HL-60/S4 (cell line): ENCODE measurements at regions not wholly inside any gene's neighbourhood (a gene's known extent, or its start where the extent isn't known, plus 50 kb on each side); places are given as distances from the start of the nearest gene placed in this dataset.

ENCODE experiments used
- in situ Hi-C: fragments of 300-500 bp; cut with MboI; formaldehyde crosslinking; loops from 2 replicates; pipeline ENCODE4 v1.14.3; 2022; ENCODE audit warnings: low sequenced_read_pairs

DNA sequence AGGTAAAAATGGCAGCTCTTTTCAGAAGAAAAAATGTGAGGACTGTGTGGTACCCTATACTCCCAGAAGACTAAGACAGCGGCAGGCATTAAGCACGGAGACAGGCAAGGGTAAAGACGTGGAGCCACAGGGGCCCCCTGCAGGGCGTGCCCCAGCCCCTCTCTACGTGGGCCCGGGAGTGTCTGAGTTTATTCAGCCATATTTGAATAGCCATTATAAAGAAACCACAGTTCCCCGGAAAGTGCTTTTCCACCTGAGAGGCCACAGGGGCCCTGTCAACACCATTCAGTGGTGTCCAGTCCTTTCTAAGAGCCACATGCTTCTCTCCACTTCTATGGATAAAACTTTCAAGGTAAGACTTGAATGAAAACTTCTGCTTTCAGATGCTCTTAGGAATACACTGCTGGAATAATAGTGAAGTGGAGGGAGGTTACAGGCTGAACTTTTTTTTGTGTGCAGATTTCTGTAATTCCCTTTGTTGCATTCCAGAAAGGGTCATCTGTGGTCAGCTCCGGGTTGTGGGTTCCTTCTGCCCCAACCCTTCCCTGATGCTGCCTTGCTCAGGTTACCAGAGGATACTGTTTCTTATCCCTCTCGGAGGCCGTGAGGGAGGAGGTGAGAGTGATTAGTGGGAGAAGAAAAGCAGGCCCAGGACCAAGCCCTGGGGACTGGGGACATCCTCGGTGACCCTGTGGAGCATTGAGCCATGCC is 58.4 kb downstream of the SLC25A47 start:
- in situ Hi-C loops = no loop called here

DNA sequence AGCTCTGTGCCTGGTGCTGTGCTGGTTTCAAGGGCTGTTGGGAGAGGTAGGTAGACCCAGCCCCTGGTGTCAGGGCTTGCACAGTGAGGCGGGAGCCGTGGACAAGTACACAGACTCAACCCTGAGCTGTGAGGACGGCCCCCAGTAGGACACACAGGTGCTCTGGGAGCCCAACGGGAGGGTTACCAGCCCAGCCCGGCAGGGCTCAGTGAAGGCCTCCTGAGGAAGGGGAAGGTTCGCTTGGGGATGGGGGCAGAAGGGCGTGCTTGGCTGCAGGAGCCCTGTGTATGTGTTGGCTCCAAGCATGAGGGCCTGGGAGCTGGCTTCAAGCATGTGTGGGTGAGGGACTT is 58.9 kb downstream of the SLC25A47 start:
- in situ Hi-C loops = no loop called here

DNA sequence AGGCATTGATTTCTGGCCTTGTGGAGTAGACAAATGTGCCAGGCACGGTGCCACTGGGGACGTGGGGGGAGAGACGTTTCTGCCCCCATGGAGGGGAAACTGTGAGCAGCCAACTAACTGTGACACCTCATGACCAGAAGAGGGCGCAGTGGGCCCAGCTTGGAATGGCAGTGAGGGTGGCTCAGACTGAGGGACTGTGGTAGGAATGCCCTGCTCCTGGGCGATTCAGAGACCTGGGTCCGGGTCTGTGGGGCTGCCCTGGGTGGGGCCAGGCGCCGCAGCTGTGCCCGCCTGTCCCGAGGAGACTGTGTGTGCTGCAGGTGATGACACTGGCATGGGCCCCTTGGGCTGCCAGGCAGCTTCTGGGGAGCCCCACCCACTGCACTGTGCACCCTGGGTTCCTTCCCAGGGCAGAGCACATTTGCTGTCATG is 60.6 kb downstream of the SLC25A47 start:
- in situ Hi-C loops = no loop called here

DNA sequence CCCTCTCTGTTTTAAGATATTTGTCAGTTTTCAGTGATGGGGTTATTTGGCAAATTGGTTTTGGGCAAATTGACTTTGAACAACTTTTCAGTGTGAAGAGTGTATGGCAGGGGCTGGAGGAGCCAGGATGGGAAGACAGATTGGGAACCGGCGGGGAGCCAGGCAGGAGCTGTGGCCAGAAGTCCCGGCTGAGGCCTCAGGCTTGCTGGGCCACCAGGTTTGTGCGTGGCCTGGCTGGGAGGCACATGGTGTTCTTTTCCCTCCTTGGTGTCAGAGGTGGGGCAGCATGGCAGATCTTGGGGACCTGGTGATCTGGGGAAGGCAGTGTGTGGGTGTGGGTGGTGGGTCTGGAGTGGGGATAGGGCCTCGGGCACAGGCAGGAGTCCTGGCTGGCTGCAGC is 61.1 kb downstream of the SLC25A47 start:
- in situ Hi-C loops = no loop called here

DNA sequence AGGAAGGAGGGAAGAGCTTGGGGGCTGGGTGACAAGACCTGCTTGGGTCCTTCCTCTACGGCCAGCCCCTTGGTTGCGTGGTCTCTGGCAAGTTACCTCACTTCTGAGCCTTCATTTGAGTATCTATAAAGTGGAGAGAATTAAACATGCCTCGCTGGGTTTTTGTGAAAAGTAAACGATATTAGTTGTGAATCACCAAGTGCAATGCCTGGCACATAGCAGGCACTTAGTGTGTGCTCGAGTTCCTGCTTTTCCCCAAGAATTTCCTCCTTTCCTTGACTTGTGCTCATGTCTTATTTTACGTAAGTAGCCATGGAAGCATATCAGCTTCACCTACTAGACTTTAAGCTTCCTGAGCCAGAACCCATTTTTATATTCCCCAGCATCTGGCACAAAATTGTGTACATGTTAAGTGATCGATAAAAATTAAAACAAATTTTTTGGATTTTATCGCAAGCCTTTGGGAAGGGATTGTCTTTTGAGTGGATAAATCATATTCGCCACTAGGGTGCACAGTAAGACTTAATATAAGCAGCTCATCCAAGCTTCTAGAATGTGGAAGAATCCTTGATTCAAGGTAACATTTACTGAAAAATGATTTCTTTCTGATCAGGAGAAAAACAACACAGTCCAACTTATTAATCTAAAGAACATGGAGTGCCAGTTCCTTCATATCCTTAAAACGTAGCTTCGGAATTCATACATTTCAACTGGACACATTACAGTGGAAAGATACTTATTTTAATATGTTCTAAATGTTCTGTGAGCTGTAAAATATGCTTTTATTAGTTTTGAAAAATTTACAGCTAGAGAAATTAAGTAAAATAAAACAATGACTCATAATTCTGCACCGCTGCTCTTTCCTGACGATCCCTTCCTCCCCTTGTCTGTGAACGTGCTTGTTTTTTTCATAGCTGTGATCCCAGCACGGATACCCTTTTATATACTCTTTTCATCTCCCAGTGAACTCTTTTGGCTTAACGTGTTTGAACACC is 62.0 kb downstream of the SLC25A47 start:
- in situ Hi-C loops = no loop called here

DNA sequence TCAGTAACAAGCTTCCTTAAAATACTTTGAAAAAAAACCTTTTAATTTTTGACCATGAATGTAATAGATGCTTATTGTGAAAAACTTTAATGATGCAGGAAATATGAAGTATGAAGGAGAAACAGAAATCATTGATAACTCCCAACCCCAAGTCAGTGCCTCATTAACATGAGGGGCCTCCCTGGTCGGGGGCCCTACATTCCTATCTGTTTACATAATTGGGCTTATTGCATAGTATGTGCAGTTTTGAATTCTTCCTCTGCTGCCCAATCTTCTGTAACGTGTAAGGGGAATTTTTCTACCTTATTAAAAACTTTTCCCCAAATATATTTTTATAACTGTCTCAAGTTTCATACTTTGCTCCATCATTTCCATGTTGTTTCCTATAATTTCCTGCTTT is 63.0 kb downstream of the SLC25A47 start:
- in situ Hi-C loops = no loop called here

DNA sequence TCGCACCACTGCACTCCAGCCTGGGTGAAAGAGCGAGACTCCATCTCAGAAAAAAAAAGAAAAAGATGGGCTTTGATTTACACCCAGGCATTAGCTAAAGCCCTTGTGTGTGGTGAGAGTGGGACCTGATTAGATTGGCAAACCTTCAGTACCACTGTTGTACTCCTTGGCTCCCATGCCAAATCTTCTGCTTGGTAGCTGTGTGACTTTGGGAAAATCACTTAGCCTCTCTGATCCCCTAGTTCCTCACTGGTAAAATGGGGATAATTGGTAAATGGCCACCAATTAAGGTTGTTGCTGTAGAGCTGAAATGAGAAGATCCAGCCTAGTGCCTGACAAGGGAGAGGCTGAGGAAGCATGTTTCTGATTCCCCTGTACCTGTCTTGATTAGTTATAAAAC is 63.7 kb downstream of the SLC25A47 start:
- in situ Hi-C loops = no loop called here

DNA sequence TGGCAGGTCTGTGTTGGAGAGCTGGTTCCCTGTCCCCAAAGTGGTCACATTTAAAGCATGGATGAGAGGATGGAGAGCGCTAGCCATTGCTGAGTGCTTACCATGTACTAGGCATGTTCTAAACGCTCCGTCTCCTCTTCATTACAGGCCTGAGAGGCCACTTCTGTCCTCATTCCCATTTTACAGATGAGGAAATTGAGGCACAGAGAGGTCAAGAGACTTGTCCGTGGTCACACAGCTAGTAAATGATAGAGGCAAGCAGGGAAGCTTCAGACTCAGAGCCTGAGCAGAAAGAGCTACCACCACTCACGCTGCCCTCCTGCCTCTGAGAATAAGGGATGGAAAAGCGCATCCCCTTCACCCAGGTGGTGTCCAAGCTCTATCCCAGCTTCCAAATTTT is 64.3 kb downstream of the SLC25A47 start:
- in situ Hi-C loops = no loop called here

DNA sequence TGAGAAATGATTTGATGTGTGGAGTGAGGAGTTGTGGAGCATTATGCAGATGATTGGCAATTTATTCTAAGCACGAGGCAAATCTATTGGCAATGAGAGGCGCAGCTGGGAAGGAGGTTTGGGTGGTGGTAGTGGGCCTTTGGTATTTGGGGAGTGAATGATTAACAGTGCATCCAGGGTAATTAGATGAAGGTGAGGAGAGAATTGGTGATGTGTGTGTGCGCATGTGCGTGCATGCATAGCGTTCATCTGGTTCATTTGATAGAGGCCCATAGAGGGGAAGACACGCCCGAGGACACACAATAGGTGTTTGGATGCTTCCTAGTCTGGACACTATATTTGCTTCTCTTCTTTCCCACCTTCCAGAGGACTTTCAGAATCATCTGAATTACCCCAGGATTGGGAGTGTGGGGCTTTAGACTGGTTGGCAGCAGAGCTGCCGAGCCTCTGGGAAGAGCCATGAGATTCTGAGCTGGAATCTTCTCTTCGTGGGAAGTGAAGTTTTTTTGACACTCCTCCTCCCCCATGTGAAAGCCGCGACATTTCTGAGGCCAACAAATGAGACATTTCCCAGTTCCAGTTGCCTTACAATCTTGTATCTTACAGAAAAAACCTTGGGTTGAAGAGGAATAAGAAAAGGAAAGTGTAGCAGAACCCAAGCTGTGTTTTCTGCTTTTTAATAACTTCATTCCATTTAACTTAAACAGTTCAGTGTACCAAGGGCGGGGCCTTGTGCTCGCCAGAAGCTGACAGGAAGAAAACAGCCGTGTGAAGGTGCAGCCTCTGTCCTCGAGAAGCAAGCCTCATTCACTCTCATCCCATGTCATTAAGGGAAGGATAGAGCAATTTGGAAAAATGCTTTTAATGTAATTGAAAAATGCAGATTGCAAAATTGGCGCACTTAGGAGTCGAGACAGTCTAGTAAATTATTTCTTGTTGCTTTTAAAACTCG is 65.2 kb downstream of the SLC25A47 start:
- in situ Hi-C loops = no loop called here

DNA sequence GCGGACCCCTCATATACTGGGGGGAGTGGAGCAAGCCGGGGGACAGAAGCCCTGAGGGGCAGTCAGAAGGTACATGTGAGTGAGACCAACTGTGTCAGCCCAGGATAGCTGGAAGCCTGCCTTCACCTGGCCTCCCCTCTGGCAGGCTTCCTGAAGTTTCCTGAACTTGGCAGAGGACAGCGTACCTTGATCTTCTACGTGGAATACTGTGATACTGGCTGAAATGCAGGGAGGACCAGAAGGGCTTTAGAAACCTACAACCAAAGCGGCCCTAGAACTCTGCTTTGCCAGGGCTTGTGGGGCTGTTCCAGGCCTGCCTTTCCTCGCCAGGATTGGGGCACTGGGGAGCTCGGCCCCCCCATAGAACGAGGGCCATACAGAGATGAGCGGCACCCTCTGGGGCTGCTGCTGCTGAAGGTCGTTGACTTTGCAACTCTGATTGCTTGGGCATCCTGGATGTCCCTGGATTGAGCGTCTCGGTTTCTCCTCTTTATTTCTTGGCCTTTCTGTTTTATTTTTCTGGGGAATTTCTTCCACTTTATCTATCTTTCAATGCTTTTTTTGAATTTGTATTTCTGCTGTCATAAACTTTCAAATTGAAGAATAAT is 66.5 kb downstream of the SLC25A47 start:
- in situ Hi-C loops = loop anchor here (5.0 kb wide), 1 partner anchor 258 kb away; no protein-coding TSS in a partner anchor

DNA sequence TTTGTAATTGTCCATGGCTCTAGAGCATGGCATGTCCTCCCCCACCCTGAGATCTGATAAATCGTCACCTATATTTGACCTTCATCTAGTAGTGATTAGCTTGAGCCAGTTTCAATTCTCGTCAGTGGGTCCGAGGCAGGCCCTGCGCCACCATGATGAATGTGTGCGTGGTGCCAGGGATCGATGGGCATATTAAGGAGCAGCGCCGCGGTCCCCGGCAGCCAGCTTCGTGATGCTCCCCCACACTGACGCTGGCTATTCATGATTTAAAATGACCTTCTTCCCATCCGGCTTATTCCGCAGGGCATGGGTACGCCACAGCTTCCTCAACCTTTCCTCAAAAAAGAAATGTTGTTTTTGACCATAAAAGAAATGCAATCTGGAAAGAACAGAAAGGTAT is 68.0 kb downstream of the SLC25A47 start:
- in situ Hi-C loops = loop anchor here (5.0 kb wide), 1 partner anchor 256 kb away; no protein-coding TSS in a partner anchor

DNA sequence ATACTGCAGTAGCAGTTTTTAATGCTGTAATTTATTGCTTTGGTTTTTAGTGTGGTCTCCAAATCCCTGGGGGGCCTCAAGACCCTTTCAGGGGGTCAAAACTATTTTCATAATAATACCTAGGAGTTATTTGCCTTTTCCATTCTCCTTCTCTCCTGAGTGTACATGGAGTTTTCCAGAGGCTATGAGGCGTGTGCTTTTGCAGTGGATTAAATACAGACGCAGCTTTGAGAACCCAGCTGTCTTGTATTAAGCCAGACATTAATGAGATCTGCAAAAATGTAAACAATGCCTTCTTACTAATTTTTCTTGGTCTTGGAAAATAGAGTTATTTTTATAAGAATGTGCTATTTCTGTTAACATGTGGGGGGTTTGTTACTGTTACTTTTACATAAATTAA is 68.6 kb downstream of the SLC25A47 start:
- in situ Hi-C loops = loop anchor here (5.0 kb wide), 1 partner anchor 256 kb away; no protein-coding TSS in a partner anchor

DNA sequence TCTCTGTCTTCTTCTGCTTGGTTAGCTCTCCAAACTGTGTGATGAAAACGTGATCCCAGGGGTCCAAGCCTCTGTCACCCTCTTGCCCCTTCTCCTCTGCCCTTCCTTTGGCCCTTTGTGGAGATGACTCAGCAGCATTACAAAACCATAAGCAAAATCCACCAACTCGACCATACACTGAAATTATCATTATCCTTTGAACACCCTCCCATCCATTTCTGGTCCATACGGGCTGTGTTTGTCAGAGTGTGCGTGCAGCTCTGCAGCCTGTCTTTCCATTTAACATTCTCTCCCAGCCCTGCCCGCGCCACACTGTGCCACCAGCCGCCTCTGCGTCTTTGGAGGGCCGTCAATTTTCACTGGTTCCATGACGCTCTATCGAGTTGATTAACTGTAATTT is 69.2 kb downstream of the SLC25A47 start:
- in situ Hi-C loops = loop anchor here (5.0 kb wide), 1 partner anchor 255 kb away; no protein-coding TSS in a partner anchor

DNA sequence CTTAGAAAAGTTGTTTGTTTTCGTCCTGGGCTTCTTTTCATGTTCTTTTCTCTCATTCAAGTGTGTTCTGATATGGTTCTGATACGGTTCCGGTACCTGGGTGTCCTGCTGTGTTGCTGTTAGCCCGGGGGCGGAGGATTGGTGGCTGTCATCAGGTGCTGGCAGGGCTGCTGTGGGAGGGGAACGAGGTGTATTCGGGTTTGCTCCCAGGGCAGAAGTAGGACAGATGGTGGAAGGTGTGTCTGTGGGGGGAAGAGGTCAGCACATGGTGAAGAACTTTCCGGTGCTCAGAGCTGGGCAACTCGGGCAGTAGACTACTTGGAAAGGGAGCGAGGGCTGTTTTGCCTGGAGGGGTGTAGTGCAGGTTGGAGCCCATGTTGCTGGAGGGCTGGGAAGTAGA is 70.2 kb downstream of the SLC25A47 start:
- in situ Hi-C loops = loop anchor here (5.0 kb wide), 1 partner anchor 254 kb away; no protein-coding TSS in a partner anchor

DNA sequence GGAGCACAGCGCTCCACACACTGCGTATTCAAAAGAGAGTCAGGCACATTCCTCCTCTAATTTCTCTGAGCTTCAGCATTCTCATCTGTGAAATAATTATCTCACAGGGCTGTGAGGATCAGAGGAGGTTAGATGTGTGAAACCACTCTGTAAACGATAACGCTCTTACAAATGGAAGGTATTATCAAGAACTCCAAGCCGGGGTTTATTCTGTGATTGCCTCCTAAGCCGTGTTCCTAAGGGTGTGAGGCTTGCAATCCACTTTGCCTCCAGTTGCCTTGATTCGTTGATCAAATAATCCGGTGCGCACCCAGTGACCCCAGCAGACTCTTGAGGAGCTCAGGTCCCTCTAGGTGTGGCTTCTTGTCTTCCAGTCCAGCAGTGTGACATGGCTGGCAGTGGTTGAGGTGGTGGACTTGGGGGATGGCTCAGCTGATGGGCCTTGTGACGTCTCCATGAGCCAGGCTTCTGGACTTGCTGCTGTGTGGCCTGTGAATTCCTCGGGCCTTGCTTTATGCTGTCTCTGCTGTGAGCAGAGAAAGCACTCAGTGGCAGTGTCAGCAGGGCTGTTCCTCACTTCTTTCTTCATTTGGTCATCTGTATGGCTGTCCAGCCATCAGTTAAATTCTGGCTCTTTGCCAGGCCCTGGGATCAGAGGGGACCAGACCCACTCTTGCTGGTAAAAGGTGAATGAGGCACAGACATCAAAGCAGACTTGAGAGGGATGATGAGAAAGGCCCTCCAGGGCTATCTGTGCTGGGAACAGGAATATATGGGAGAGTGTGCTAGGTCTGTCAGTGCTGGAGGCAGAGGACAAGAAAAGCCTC is 71.0 kb downstream of the SLC25A47 start:
- in situ Hi-C loops = loop anchor here (5.0 kb wide), 1 partner anchor 253 kb away; no protein-coding TSS in a partner anchor

DNA sequence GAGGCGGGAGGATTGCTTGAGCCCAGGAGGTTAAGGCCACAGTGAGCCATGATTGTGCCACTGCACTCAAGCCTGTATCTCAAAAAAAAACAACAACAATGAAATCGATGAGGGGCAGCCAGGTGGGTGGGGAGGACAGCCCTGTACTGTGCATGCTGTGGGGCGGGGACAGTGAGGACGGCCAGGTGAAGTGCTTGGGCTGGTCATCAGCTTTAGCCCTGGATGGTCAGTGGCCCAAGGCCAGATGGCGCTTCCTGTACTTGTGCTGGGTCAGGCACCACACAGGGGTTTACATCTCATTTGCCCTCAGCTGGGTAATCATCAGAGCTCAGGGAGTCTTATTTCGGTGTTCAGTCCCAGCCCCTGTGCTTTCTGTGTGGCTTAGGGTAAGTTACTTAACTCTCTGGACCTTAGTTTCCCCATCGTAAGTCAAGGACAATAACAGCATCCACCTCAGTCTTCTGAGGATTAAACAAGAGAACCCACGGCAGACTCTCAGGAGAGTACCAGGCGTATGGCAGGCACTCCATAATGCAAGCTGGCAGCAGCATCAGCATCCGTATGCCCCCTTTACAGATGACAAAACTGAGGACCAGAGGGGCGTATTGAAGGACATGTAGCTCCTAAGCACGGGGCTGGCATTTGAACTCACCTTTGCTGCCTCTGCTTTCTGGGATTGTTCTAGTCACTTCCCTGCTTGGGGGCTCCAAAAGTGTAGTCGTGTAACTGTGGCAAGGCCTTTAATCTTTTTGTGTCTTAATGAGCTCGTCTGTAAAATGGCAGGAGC is 71.9 kb downstream of the SLC25A47 start:
- in situ Hi-C loops = loop anchor here (5.0 kb wide), 1 partner anchor 252 kb away; no protein-coding TSS in a partner anchor

DNA sequence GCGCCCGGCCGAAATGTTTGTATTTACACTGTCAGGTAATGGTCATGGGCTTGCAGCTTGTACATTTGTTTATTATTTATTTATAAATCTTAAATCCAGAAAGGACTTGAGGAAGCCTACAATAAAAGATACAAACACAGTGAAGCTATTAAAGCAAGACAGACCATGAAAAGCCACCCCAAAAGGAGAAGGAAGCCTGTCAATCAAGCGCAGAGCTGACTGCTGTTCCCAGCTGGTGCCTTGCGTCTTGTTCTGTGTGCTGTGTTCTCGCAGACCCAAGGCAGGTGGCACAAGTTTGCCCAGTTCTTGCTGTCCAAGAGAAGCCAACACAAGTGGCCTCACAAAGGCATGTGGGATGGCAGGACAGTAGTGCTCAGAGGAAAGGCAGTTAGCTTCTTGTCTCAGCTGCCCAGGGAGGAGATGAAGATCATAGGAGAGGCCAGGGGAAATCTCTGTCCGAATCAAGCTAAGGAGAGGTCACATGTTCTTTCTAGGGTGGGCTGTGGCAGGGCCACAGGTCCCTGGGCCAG is 73.2 kb downstream of the SLC25A47 start:
- in situ Hi-C loops = no loop called here

DNA sequence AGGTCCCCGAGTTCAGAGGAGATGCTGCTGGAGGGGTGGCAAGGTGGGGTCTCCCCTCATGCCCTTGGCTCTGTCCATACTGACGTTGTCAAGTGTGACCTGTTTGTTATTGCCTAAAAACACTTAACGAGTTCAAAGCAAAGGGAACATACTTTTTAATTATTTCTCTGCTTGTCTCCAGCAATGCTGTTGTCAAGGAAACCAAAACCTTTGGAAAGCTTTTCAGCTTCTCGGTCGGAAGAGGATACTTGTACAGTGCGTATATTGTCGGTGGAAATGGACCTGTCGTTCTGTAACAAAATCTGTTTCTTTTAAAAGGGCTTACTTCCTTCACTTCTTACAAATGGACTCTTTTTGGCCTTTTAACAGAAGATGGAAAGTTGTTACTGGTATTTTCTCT is 73.9 kb downstream of the SLC25A47 start:
- in situ Hi-C loops = no loop called here
